ENCODE measurements at regions not wholly inside any gene's neighbourhood (a gene's known extent, or its start where the extent isn't known, plus 50 kb on each side); places are given as distances from the start of the nearest gene placed in this dataset.

DNA sequence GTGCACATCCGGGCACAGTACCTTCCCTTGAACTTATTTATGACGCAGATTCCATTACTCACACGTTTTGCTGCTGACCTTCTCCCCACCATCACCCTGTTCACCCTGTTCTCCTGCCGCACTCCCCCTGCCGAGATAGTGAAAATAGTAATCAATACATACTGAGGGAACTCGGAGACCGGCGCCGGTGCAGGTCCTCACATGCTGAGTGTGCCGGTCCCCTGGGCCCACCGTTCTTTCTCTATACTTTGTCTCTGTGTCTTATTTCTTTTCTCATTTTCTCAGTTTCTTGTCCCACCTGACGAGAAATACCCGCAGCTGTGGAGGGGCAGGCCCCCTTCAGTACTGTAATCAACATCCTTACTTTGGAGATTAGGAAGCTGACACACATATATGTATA, 1337.1 kb upstream of the PABPC4L start:
- TF ChIP-seq EP300 (IDR thresholded peaks at IDR 0.05; ENCODE audit: borderline replicate concordance): no peak
- no peak for TF ChIP-seq TCF12 (IDR thresholded peaks at IDR 0.05; ENCODE audit: low read depth)
- TF ChIP-seq CEBPB (IDR thresholded peaks at IDR 0.05): no peak
- no peak for TF ChIP-seq RAD21 (IDR thresholded peaks at IDR 0.05; ENCODE audit: low read depth)
- TF ChIP-seq, protein P1, sequence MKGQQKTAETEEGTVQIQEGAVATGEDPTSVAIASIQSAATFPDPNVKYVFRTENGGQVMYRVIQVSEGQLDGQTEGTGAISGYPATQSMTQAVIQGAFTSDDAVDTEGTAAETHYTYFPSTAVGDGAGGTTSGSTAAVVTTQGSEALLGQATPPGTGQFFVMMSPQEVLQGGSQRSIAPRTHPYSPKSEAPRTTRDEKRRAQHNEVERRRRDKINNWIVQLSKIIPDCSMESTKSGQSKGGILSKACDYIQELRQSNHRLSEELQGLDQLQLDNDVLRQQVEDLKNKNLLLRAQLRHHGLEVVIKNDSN (IDR thresholded peaks at IDR 0.05): no peak
- no peak for TF ChIP-seq TAF1 (IDR thresholded peaks at IDR 0.05; ENCODE audit: low read depth)
- no peak for TF ChIP-seq FOXM1 (IDR thresholded peaks at IDR 0.05; ENCODE audit: borderline replicate concordance, low read depth)
- TF ChIP-seq YY1 (IDR thresholded peaks at IDR 0.05; ENCODE audit: low read depth): no peak
- TF ChIP-seq CREB1 (IDR thresholded peaks at IDR 0.05; ENCODE audit: low read depth): no peak
- TF ChIP-seq TEAD4 (IDR thresholded peaks at IDR 0.05): no peak
- TF ChIP-seq, protein P2, sequence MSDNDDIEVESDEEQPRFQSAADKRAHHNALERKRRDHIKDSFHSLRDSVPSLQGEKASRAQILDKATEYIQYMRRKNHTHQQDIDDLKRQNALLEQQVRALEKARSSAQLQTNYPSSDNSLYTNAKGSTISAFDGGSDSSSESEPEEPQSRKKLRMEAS (IDR thresholded peaks at IDR 0.05): no peak
- TF ChIP-seq, protein P3, sequence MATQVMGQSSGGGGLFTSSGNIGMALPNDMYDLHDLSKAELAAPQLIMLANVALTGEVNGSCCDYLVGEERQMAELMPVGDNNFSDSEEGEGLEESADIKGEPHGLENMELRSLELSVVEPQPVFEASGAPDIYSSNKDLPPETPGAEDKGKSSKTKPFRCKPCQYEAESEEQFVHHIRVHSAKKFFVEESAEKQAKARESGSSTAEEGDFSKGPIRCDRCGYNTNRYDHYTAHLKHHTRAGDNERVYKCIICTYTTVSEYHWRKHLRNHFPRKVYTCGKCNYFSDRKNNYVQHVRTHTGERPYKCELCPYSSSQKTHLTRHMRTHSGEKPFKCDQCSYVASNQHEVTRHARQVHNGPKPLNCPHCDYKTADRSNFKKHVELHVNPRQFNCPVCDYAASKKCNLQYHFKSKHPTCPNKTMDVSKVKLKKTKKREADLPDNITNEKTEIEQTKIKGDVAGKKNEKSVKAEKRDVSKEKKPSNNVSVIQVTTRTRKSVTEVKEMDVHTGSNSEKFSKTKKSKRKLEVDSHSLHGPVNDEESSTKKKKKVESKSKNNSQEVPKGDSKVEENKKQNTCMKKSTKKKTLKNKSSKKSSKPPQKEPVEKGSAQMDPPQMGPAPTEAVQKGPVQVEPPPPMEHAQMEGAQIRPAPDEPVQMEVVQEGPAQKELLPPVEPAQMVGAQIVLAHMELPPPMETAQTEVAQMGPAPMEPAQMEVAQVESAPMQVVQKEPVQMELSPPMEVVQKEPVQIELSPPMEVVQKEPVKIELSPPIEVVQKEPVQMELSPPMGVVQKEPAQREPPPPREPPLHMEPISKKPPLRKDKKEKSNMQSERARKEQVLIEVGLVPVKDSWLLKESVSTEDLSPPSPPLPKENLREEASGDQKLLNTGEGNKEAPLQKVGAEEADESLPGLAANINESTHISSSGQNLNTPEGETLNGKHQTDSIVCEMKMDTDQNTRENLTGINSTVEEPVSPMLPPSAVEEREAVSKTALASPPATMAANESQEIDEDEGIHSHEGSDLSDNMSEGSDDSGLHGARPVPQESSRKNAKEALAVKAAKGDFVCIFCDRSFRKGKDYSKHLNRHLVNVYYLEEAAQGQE (IDR thresholded peaks at IDR 0.05; ENCODE audit: low read depth): no peak
- no peak for TF ChIP-seq ZBTB7A (IDR thresholded peaks at IDR 0.05; ENCODE audit: low read depth)
- no peak for TF ChIP-seq NFIC (IDR thresholded peaks at IDR 0.05)
- TF ChIP-seq EGR1 (IDR thresholded peaks at IDR 0.05): no peak

DNA sequence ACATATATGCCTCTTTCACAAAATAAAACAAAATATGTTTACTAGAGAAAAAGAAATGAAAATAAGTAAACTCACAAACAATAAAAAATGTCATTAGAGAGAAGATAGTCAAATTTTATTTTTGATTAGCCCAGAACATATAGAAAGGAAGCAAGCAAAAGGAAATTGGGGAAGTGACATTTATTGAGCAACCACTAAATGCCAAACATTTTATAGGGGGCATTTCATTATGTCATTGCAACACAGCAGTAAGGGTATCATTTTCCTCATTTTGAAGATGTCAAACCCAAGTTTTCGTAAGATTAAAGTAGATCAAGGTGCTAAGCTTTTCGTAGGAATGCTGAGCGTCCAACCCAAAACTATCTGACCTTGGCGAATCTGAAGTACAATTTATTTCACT, 1331.5 kb upstream of the PABPC4L start:
- no peak for TF ChIP-seq RAD21 (IDR thresholded peaks at IDR 0.05; ENCODE audit: low read depth)
- TF ChIP-seq, protein P1 (IDR thresholded peaks at IDR 0.05): no peak
- no peak for TF ChIP-seq EGR1 (IDR thresholded peaks at IDR 0.05)
- no peak for TF ChIP-seq TEAD4 (IDR thresholded peaks at IDR 0.05)
- TF ChIP-seq NFIC (IDR thresholded peaks at IDR 0.05): no peak
- TF ChIP-seq ZBTB7A (IDR thresholded peaks at IDR 0.05; ENCODE audit: low read depth): no peak
- no peak for TF ChIP-seq YY1 (IDR thresholded peaks at IDR 0.05; ENCODE audit: low read depth)
- no peak for TF ChIP-seq CREB1 (IDR thresholded peaks at IDR 0.05; ENCODE audit: low read depth)
- TF ChIP-seq EP300 (IDR thresholded peaks at IDR 0.05; ENCODE audit: borderline replicate concordance): no peak
- no peak for TF ChIP-seq TCF12 (IDR thresholded peaks at IDR 0.05; ENCODE audit: low read depth)
- TF ChIP-seq, protein P3 (IDR thresholded peaks at IDR 0.05; ENCODE audit: low read depth): no peak
- TF ChIP-seq, protein P2 (IDR thresholded peaks at IDR 0.05): no peak

DNA sequence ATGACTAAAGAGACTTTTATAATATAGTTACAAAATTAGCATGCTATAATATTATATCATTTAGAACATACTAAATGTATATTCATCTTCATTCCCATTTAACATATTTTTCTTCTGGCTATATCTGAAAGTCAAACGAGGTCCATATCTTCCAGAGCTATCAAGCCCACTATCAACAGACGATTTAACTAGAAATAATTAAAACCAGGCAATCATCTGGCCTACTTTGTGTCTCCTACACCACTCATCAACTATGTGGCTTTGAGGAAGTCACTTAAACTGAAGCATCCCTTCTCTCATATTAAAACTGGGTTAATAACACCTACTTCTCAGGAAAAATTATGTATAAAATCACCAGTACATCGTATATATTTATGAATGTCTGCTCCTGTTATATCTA, 1330.5 kb upstream of the PABPC4L start:
- TF ChIP-seq TEAD4 (IDR thresholded peaks at IDR 0.05) (no peak), TCF12 (IDR thresholded peaks at IDR 0.05; ENCODE audit: low read depth) (no peak), YY1 (IDR thresholded peaks at IDR 0.05; ENCODE audit: low read depth) (no peak), CREB1 (IDR thresholded peaks at IDR 0.05; ENCODE audit: low read depth) (no peak), EGR1 (IDR thresholded peaks at IDR 0.05) (no peak), TAF1 (IDR thresholded peaks at IDR 0.05; ENCODE audit: low read depth) (no peak)
- TF ChIP-seq, protein P3 (IDR thresholded peaks at IDR 0.05; ENCODE audit: low read depth): no peak
- TF ChIP-seq, protein P1 (IDR thresholded peaks at IDR 0.05): no peak
- TF ChIP-seq, protein P2 (IDR thresholded peaks at IDR 0.05): no peak

DNA sequence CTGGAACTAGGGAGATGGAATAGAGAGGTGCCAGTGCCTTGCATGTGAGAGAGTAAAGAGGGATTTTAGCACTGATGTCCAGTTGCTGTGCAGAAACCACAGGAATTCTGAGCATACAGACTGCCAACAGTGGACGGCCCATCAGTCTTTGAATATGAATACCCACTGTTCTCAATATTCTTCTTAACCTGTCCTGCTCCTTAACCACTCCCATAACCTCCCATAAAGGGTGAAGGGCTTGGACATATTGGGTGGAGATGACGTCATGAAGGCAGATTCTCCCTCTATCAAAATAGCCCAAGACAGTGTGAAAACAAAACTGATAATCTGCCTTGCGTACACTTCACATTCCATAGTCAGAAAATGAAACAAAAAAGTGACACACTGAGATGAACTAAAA, 1313.7 kb upstream of the PABPC4L start:
- TF ChIP-seq FOXM1 (IDR thresholded peaks at IDR 0.05; ENCODE audit: borderline replicate concordance, low read depth) (no peak), TAF1 (IDR thresholded peaks at IDR 0.05; ENCODE audit: low read depth) (no peak), RAD21 (IDR thresholded peaks at IDR 0.05; ENCODE audit: low read depth) (no peak), TCF12 (IDR thresholded peaks at IDR 0.05; ENCODE audit: low read depth) (no peak), ZBTB7A (IDR thresholded peaks at IDR 0.05; ENCODE audit: low read depth) (no peak), TEAD4 (IDR thresholded peaks at IDR 0.05) (no peak), EGR1 (IDR thresholded peaks at IDR 0.05) (no peak), CEBPB (IDR thresholded peaks at IDR 0.05) (no peak), NFIC (IDR thresholded peaks at IDR 0.05) (no peak), EP300 (IDR thresholded peaks at IDR 0.05; ENCODE audit: borderline replicate concordance) (no peak), YY1 (IDR thresholded peaks at IDR 0.05; ENCODE audit: low read depth) (no peak), CREB1 (IDR thresholded peaks at IDR 0.05; ENCODE audit: low read depth) (no peak)
- TF ChIP-seq, protein P2 (IDR thresholded peaks at IDR 0.05): no peak
- TF ChIP-seq, protein P3 (IDR thresholded peaks at IDR 0.05; ENCODE audit: low read depth): no peak
- TF ChIP-seq, protein P1 (IDR thresholded peaks at IDR 0.05): no peak
